OCI-LY1 (cell line): ENCODE measurements at regions not wholly inside any gene's neighbourhood (a gene's known extent, or its start where the extent isn't known, plus 50 kb on each side); places are given as distances from the start of the nearest gene placed in this dataset.

ENCODE experiments used
- EZH2 ChIP-seq: fragments of 200-600 bp; sonication (generic), shearing (Covaris generic); IDR thresholded peaks from 2 replicates; pipeline ENCODE4 v1.8.0; 2017; ENCODE audit warnings: borderline replicate concordance, mixed run types, mild to moderate bottlenecking, antibody characterized with exemption, low read length, moderate library complexity, mixed read lengths
- TF ChIP-seq, protein P1 (sequence below): fragments of 200-600 bp; sonication (generic), shearing (Covaris generic); IDR thresholded peaks from 2 replicates; pipeline ENCODE4 v1.5.1; 2017; ENCODE audit warnings: mild to moderate bottlenecking, antibody characterized with exemption, low read length, moderate library complexity, mixed read lengths

DNA sequence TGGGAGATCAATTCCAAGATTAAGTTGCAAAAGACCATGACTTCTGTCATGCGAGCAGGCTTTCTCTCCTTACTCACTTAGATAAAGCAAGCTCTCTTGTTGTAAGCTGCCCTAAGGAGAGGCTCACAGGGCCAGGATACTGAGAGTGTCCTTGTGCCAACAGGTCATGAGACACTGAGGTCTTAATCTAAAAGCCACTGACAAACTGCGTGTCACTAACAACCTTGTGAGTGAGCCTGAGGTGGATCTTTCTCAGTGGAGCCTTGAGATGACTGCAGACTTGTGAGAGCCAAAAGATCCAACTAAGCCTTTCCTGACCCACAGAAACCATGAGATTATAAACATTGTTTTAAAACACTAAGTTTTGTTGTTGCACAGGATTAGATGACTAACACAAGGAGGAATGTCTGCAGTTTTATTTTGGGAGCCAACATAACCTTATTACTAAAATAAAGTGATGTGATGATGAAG is 170.5 kb downstream of the SLC39A8 start:
- TF ChIP-seq, protein P1, sequence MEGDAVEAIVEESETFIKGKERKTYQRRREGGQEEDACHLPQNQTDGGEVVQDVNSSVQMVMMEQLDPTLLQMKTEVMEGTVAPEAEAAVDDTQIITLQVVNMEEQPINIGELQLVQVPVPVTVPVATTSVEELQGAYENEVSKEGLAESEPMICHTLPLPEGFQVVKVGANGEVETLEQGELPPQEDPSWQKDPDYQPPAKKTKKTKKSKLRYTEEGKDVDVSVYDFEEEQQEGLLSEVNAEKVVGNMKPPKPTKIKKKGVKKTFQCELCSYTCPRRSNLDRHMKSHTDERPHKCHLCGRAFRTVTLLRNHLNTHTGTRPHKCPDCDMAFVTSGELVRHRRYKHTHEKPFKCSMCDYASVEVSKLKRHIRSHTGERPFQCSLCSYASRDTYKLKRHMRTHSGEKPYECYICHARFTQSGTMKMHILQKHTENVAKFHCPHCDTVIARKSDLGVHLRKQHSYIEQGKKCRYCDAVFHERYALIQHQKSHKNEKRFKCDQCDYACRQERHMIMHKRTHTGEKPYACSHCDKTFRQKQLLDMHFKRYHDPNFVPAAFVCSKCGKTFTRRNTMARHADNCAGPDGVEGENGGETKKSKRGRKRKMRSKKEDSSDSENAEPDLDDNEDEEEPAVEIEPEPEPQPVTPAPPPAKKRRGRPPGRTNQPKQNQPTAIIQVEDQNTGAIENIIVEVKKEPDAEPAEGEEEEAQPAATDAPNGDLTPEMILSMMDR: no peak
- no peak for TF ChIP-seq EZH2
